ENCODE measurements at regions not wholly inside any gene's neighbourhood (a gene's known extent, or its start where the extent isn't known, plus 50 kb on each side); places are given as distances from the start of the nearest gene placed in this dataset.

DNA sequence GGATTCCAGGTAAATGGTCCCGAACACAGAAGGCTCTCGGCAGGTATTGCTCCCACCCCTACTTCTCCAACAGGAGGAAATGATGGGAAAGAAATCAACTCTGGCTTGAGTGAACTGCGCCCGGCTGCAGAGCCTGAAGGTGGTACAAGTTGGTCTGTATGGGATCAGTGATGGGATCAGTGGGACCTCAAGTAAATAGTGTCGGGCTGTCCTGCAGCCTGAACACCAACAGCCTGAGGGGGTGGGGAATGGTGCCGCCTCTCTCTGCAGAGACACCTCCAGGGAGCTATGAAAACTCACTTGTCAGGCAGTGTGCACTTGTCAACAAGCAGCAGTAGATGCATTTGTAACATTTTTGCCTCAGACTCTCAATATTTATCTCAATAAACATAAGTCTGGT, 183.5 kb downstream of the MATN1 start:
- TF ChIP-seq POLR2A (IDR thresholded peaks at IDR 0.05; ENCODE audit: low read depth, low read length): no peak
- no peak for TF ChIP-seq POLR2AphosphoS5 (IDR thresholded peaks at IDR 0.05; ENCODE audit: low read depth, low read length)
